Activated naive CD4-positive, alpha-beta T cell treated with anti-CD3 and anti-CD28 coated beads for 36 hours (primary cell): ENCODE measurements at regions not wholly inside any gene's neighbourhood (a gene's known extent, or its start where the extent isn't known, plus 50 kb on each side); places are given as distances from the start of the nearest gene placed in this dataset.
"Not testable (repeated sequence)": the region's sequence is repeated elsewhere in the genome, so short reads cannot be mapped to it uniquely, and the experiment has no call there.

Source experiments
- CTCF ChIA-PET: fragments of 350-600 bp; sonication (Branson Sonifier 250); formaldehyde crosslinking; loops from one replicate; lab custom pipeline; 2021; ENCODE audit warnings: antibody characterized with exemption; lab: Charles Lee
- DNase-seq: peaks from one replicate; pipeline ENCODE4 v3.0.0-alpha.2; 2020
- H3K27ac Mint-ChIP-seq: one replicate; pipeline ENCODE4 v1.8.0; 2021; ENCODE audit warnings: mild to moderate bottlenecking, mixed read lengths
- H3K27me3 Mint-ChIP-seq: one replicate; pipeline ENCODE4 v1.8.0; 2021; ENCODE audit warnings: low read depth, mixed read lengths
- H3K36me3 Mint-ChIP-seq: one replicate; pipeline ENCODE4 v1.8.0; 2021; ENCODE audit warnings: low read depth, mixed read lengths
- H3K4me1 Mint-ChIP-seq: one replicate; pipeline ENCODE4 v1.8.0; 2021; ENCODE audit warnings: low read depth, mixed read lengths
- H3K4me3 Mint-ChIP-seq: one replicate; pipeline ENCODE4 v1.8.0; 2021; ENCODE audit warnings: mild to moderate bottlenecking, moderate library complexity, mixed read lengths
- H3K9me3 Mint-ChIP-seq: one replicate; pipeline ENCODE4 v1.8.0; 2021; ENCODE audit warnings: mixed read lengths
- intact Hi-C: fragments of 100-400 bp; cut with micrococcal nuclease; formaldehyde crosslinking; loops from one replicate; pipeline ENCODE4 v1.15.1; 2023

DNA sequence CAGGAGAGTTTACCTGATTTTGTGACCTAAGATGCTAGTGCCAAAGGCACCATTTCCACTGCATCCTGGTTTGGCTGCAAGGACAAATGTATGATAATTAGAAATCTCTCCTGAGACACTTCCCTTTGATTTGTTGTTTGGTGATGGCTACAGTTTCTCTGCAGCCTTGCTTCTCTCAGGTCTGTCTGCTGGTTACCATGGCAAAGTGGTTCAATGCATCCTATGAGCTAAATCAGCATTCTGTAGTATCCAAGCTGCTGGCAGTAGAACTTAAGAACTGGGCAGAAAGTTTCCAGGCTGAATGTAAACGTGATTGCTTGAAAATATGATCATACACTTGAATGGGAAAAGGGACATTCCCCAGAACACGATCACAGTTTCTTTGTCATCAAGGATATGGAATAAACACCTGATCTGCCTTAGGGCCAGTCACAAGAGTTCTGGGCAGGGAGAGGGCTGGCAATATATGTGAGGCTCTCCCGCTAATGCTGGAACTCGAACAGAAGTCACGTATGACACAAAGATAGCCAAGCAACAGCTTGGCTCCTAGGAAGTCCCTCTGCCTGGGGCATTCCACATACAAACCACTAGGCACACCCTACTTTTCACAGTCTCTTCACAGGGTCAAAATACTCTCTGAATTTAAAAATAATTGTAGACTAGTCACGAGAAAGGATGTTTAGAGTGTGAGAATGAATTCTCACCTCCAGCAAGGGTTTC, 138.1 kb upstream of the GRAMD2B start:
- intact Hi-C loops: no loop called here
- Mint-ChIP-seq H3K27me3 (peaks cover 7% of the 10 kb centered on the region), H3K4me1 (no peaks in the 10 kb centered on the region), H3K27ac (no peak overlapping the region), H3K9me3 (no peaks in the 10 kb centered on the region), H3K36me3 (no peaks in the 10 kb centered on the region), H3K4me3 (no peak overlapping the region)
- DNase-seq: no peak
- CTCF ChIA-PET: no interaction called here

- H3K4me1 Mint-ChIP-seq, H3K9me3 Mint-ChIP-seq, CTCF ChIA-PET, H3K27ac Mint-ChIP-seq, H3K4me3 Mint-ChIP-seq, H3K36me3 Mint-ChIP-seq, H3K27me3 Mint-ChIP-seq, intact Hi-C loops, DNase-seq: not testable (repeated sequence)
These were observed 127.1 kb upstream of the GRAMD2B start for GRCh38 chr5:126296121-126296520.

GRCh38 chr5:126300293-126300692, 122.9 kb upstream of the GRAMD2B start:
- Mint-ChIP-seq H3K9me3 (peaks cover 4% of the 10 kb centered on the region), H3K36me3 (no peaks in the 10 kb centered on the region), H3K4me1 (no peaks in the 10 kb centered on the region), H3K27ac (no peak overlapping the region), H3K27me3 (peaks cover 6% of the 10 kb centered on the region), H3K4me3 (no peak overlapping the region)
- intact Hi-C loops: no loop called here
- DNase-seq: no peak
- CTCF ChIA-PET: interaction anchor here (1.3 kb wide), 1 partner anchor 200 kb away, joined by 4 read pairs; no protein-coding TSS in a partner anchor

- Mint-ChIP-seq H3K36me3 (no peaks in the 10 kb centered on the region), H3K27me3 (peaks cover 8% of the 10 kb centered on the region), H3K27ac (no peak overlapping the region), H3K9me3 (peaks cover 4% of the 10 kb centered on the region), H3K4me1 (no peaks in the 10 kb centered on the region), H3K4me3 (no peak overlapping the region)
- DNase-seq: no peak
- intact Hi-C loops: no loop called here
- CTCF ChIA-PET: no interaction called here
These were observed 122.2 kb upstream of the GRAMD2B start for GRCh38 chr5:126301056-126301455.

DNA sequence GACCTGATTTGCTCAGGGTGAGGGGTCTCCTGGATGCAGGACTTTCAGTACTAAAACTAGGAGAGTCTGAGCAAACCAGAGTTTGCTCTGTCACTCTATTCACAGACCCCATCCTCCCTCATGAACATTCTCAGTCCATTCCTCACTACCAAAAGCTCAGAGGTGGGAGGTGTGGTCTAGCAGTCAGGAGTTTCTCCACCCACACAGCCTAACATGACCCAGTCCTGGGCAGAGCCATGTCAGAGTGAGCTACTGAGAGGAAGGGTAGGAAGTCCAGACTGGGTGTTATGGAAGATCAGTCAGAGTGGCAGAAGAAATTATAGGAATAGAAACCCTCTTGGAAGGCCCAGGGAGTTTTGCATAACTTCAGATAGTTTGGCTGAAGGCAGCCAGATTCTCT, 113.3 kb upstream of the GRAMD2B start:
- H3K4me1 Mint-ChIP-seq: no peaks in the 10 kb centered on the region
- peaks cover under 1% of the 10 kb centered on the region for H3K9me3 Mint-ChIP-seq
- intact Hi-C loops: no loop called here
- no peak overlapping the region for H3K4me3 Mint-ChIP-seq
- peaks cover 11% of the 10 kb centered on the region for H3K27me3 Mint-ChIP-seq
- CTCF ChIA-PET: no interaction called here
- no peak overlapping the region for H3K27ac Mint-ChIP-seq
- no peaks in the 10 kb centered on the region for H3K36me3 Mint-ChIP-seq
- DNase-seq: no peak

DNA sequence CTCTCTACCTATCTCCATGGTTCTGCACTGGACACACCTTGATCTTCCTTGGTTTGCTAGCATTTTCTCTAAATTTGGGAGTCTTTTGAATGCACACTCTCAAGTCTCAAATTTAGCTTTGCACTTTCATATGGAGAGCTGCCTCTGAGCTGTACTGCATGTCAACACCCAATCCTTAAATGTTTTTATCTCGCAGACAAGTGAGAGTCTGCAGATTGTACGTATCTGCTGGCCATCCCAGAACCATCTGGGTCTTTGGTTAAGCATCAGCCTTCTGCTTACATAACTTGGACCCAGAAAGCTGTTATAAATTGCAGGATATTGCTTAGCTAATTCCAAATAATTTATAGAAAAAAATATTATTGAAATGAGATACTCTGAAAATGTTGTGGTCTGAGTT, 111.4 kb upstream of the GRAMD2B start:
- CTCF ChIA-PET: no interaction called here
- Mint-ChIP-seq H3K27me3 (peaks cover 6% of the 10 kb centered on the region), H3K36me3 (no peaks in the 10 kb centered on the region), H3K9me3 (no peaks in the 10 kb centered on the region), H3K4me1 (no peaks in the 10 kb centered on the region), H3K4me3 (no peak overlapping the region), H3K27ac (no peak overlapping the region)
- DNase-seq: no peak
- intact Hi-C loops: no loop called here

GRCh38 chr5:126315341-126315740, 107.9 kb upstream of the GRAMD2B start:
- intact Hi-C loops: no loop called here
- Mint-ChIP-seq H3K9me3 (no peaks in the 10 kb centered on the region), H3K36me3 (no peaks in the 10 kb centered on the region), H3K27me3 (peaks cover 7% of the 10 kb centered on the region), H3K4me1 (no peaks in the 10 kb centered on the region), H3K4me3 (no peak overlapping the region), H3K27ac (no peak overlapping the region)
- CTCF ChIA-PET: interaction anchor here (0.6 to 1.7 kb wide), 3 partner anchors 23 to 1741 kb away, joined by 3 to 7 read pairs (median 3); no protein-coding TSS in a partner anchor
- DNase-seq: no peak

DNA sequence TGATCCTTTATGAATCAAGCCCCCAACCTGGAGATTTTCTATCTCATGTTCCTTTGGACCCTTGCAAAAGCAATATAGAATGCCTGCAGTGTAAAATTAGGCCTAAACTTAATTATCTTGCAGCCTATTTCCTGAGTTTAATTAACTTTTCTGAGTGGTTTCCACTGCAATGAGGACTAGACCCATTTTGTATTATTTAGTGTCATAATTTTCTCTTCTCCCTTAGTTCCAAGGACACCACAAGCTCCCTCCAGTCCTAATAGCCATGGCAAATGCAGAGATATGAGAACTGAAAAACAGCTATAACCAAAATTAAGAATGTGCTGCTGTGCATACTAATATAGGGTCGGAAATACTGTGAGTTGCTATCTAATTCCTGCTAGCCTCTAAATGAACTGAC, 90.9 kb upstream of the GRAMD2B start:
- Mint-ChIP-seq H3K27me3 (peaks cover 2% of the 10 kb centered on the region), H3K9me3 (no peaks in the 10 kb centered on the region), H3K36me3 (no peaks in the 10 kb centered on the region), H3K27ac (no peak overlapping the region), H3K4me3 (no peak overlapping the region), H3K4me1 (no peaks in the 10 kb centered on the region)
- DNase-seq: no peak
- CTCF ChIA-PET: no interaction called here
- intact Hi-C loops: loop anchor here (10.0 kb wide), 1 partner anchor 1162 kb away; no protein-coding TSS in a partner anchor

GRCh38 chr5:126334760-126335159, 88.4 kb upstream of the GRAMD2B start:
- H3K27ac Mint-ChIP-seq: no peak overlapping the region
- intact Hi-C loops: loop anchor here (5.0 to 10.0 kb wide), 2 partner anchors 323 to 1160 kb away; no protein-coding TSS in a partner anchor
- no peaks in the 10 kb centered on the region for H3K4me1 Mint-ChIP-seq

DNA sequence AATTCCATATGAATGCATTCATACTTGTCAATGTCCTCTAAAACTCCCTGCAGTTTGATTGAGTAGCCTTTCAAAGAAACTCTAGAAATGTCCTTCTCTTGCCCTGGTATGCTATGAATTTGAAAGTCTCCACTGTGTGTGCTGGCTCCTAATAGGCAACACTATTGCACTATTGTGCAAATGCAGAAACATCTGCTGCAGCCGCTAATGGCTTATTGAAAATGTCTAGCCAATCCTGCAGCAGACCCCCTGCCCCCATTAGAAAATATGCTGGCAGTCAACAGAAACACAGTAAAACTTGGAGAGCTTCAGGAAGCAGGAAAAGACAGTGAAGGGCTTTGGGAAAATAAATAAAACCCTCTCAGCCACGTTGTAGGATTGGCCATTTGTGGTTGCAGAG, 87.3 kb upstream of the GRAMD2B start:
- Mint-ChIP-seq H3K9me3 (no peaks in the 10 kb centered on the region), H3K27me3 (peaks cover 9% of the 10 kb centered on the region), H3K4me1 (no peaks in the 10 kb centered on the region), H3K27ac (no peak overlapping the region), H3K4me3 (no peak overlapping the region), H3K36me3 (no peaks in the 10 kb centered on the region)
- no peak for DNase-seq
- intact Hi-C loops: loop anchor here (5.0 to 10.0 kb wide), 2 partner anchors 321 to 1159 kb away; no protein-coding TSS in a partner anchor
- CTCF ChIA-PET: no interaction called here

More at GRCh38 chr5:126334760-126335159, 88.4 kb upstream of the GRAMD2B start:
- Mint-ChIP-seq H3K4me3 (no peak overlapping the region), H3K27me3 (peaks cover 7% of the 10 kb centered on the region), H3K36me3 (no peaks in the 10 kb centered on the region), H3K9me3 (no peaks in the 10 kb centered on the region)
- DNase-seq: no peak
- CTCF ChIA-PET: interaction anchor here (0.6 to 1.3 kb wide), 5 partner anchors 10 to 207 kb away, joined by 3 to 8 read pairs (median 3); no protein-coding TSS in a partner anchor

DNA sequence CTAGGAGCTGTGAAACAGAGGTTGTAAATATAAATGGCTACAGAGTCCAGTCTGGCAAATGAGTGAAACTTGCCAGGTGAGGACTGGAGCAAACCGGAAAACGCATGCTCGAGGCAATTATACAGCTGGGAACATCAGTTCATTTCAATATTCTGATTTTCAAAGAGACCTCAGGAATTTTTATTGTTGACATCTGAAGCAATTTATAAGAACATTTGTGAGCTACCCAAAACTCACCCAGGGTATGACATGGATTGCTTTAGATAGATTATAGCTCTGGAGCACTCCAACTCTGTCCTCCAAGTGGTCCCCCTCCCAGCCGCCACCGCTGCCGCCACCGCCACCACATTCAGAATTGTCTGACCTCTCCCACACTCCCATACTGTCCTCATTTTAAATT, 84.6 kb upstream of the GRAMD2B start:
- Mint-ChIP-seq H3K36me3 (no peaks in the 10 kb centered on the region), H3K27ac (no peak overlapping the region), H3K27me3 (peaks cover 14% of the 10 kb centered on the region), H3K9me3 (no peaks in the 10 kb centered on the region), H3K4me1 (no peaks in the 10 kb centered on the region), H3K4me3 (no peak overlapping the region)
- intact Hi-C loops: loop anchor here (1.0 to 10.0 kb wide), 6 partner anchors 16 to 1156 kb away; no protein-coding TSS in a partner anchor
- no peak for DNase-seq
- CTCF ChIA-PET: interaction anchor here (0.8 to 3.7 kb wide), 18 partner anchors 10 to 272 kb away, joined by 3 to 66 read pairs (median 6); partner anchors contain the start of gene PHAX

DNA sequence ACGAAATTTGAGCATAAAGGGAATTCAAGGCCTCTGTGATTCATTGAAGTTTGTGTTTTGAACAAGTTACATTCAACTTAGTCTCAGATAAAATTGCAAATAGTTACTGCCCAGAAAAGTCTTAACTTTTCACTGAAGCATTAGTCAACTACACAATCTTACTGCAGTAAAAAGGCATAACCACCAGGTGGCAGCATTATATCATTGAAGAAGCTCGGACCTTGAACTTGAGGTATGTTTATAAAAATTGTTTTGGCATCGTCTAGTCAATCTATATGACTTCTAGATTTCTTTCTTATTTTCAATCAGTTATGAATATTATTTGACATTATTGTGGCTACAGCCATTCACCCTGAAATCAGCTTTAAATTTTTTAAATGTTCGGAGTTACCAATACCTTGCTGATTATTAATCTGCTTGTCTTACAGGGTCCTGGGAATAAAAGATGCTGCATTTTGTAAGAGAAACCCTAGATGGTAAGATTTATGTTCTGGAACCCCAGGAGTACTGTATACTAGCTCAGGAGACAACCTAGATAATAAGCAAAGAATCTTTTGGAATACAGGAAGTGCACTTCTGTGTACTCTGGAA, 83.9 kb upstream of the GRAMD2B start:
- H3K36me3 Mint-ChIP-seq: no peaks in the 10 kb centered on the region
- H3K4me1 Mint-ChIP-seq: no peaks in the 10 kb centered on the region
- H3K4me3 Mint-ChIP-seq: no peak overlapping the region
- CTCF ChIA-PET: interaction anchor here (0.7 to 3.7 kb wide), 20 partner anchors 9 to 262 kb away, joined by 3 to 66 read pairs (median 4); partner anchors contain the start of gene PHAX
- H3K27me3 Mint-ChIP-seq: peaks cover 14% of the 10 kb centered on the region
- H3K27ac Mint-ChIP-seq: no peak overlapping the region
- DNase-seq: peak; percentile 73
- intact Hi-C loops: loop anchor here (1.0 to 10.0 kb wide), 6 partner anchors 15 to 1155 kb away; no protein-coding TSS in a partner anchor
- H3K9me3 Mint-ChIP-seq: no peaks in the 10 kb centered on the region
